ENCODE measurements at regions not wholly inside any gene's neighbourhood (a gene's known extent, or its start where the extent isn't known, plus 50 kb on each side); places are given as distances from the start of the nearest gene placed in this dataset.

DNA sequence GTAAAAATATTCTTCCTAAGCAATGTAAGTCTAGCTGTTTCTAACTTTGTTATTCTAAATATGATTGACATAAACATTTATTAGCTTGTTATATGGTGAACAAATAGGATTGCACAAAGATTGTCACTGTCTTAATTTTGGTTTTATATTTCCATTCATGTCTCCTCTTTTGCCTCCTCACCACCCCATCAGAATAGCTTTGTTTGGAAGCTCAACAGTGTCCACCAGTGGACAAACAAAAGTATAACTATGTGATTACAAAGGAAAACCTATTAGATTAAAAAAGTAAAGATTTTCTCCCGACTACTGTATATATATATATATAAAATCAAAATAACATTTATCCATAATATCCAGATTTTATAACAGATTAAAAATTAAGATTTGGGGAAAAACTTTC, 468.2 kb downstream of the ZIC3 start:
- H3K79me2 ChIP-seq (ENCODE audit: low read depth): no peaks in the 10 kb centered on the region
- H3F3A ChIP-seq (ENCODE audit: insufficient read depth, low read depth): no peaks in the 10 kb centered on the region
- H3K4me2 ChIP-seq: no peak overlapping the region
- H4K20me1 ChIP-seq (ENCODE audit: insufficient read depth): no peaks in the 10 kb centered on the region
- no peak overlapping the region for H2AFZ ChIP-seq
- ChIA-PET POLR2A (ENCODE audit: unreplicated experiment) (no interaction called here), CTCF (no interaction called here)
- DNase-seq: no peak
- no peak overlapping the region for H3K4me3 ChIP-seq
- H3K36me3 ChIP-seq (ENCODE audit: low read depth): no peaks in the 10 kb centered on the region
- H3K27me3 ChIP-seq (ENCODE audit: insufficient read depth, low read depth): no peaks in the 10 kb centered on the region
- no TSS peak for BruUV-seq (replicated peaks)
- H3K9me3 ChIP-seq (ENCODE audit: insufficient read depth, low read depth): no peaks in the 10 kb centered on the region
- intact Hi-C loops (cut with micrococcal nuclease; ENCODE audit: unreplicated experiment): no loop called here
- no peaks in the 10 kb centered on the region for H3K9me2 ChIP-seq (ENCODE audit: insufficient read depth)
- TF ChIP-seq, protein P1, sequence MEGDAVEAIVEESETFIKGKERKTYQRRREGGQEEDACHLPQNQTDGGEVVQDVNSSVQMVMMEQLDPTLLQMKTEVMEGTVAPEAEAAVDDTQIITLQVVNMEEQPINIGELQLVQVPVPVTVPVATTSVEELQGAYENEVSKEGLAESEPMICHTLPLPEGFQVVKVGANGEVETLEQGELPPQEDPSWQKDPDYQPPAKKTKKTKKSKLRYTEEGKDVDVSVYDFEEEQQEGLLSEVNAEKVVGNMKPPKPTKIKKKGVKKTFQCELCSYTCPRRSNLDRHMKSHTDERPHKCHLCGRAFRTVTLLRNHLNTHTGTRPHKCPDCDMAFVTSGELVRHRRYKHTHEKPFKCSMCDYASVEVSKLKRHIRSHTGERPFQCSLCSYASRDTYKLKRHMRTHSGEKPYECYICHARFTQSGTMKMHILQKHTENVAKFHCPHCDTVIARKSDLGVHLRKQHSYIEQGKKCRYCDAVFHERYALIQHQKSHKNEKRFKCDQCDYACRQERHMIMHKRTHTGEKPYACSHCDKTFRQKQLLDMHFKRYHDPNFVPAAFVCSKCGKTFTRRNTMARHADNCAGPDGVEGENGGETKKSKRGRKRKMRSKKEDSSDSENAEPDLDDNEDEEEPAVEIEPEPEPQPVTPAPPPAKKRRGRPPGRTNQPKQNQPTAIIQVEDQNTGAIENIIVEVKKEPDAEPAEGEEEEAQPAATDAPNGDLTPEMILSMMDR (conservative IDR thresholded peaks at IDR 0.05): 0 out of 2 replicates have a peak, but pooled peaks have one; percentile 33
- no peak for TF ChIP-seq EZH2 (IDR thresholded peaks at IDR 0.05; ENCODE audit: low read depth)
- H3K4me1 ChIP-seq (replicated peaks; ENCODE audit: insufficient read depth): no peaks in the 10 kb centered on the region
- no peak overlapping the region for H3K27ac ChIP-seq

DNA sequence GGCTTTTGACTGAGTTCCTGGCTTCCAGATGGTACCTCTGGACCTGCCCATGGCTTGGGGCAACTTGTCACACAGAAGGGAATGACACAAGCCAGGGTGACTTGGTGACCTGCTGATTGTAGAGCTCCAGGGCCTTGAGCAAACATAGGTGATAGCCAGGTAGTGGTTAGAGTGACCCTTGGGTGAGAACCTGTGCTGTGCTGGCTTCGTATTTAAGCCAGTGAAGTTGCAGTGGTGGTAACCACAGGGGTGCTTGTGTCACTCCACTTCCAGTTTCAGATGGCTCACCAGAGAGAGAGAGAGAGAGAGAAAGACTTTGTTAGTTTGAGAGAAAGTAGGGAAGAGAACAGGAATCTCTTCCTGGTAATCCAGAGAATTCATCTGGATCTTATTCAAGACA, 471.6 kb downstream of the ZIC3 start:
- no peaks in the 10 kb centered on the region for H3F3A ChIP-seq (ENCODE audit: insufficient read depth, low read depth)
- intact Hi-C loops (cut with micrococcal nuclease; ENCODE audit: unreplicated experiment): no loop called here
- no TSS peak for BruUV-seq (replicated peaks)

DNA sequence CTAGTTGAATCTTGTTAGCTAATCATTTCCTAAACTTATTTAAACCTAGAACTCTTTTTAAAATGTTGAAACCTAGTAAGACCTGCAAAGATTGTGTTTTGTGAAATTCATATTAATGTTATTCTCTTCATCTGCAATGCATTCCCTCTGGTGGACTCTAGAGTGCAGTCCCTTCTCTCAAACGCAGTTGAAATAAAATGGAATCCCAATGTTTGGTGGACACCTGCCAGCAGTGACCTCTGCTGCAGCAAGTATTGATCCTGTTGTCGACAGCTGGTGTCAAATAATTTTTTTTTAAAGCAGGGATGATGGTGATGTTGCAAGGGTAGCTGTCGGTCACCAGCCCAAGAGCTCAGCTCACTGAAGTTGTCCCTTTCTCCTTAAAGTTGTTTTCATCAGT, 492.0 kb downstream of the ZIC3 start:
- ChIA-PET POLR2A (ENCODE audit: unreplicated experiment) (no interaction called here), CTCF (no interaction called here)
- no peak for TF ChIP-seq EZH2 (IDR thresholded peaks at IDR 0.05; ENCODE audit: low read depth)
- TF ChIP-seq, protein P1 (conservative IDR thresholded peaks at IDR 0.05): no peak
- Histone ChIP-seq H3F3A (ENCODE audit: insufficient read depth, low read depth) (no peaks in the 10 kb centered on the region), H4K20me1 (ENCODE audit: insufficient read depth) (no peaks in the 10 kb centered on the region), H3K27me3 (ENCODE audit: insufficient read depth, low read depth) (no peaks in the 10 kb centered on the region), H3K9me3 (ENCODE audit: insufficient read depth, low read depth) (no peaks in the 10 kb centered on the region), H3K36me3 (ENCODE audit: low read depth) (no peaks in the 10 kb centered on the region), H3K9me2 (ENCODE audit: insufficient read depth) (no peaks in the 10 kb centered on the region), H3K27ac (no peak overlapping the region), H3K79me2 (ENCODE audit: low read depth) (no peaks in the 10 kb centered on the region), H3K4me1 (replicated peaks; ENCODE audit: insufficient read depth) (no peaks in the 10 kb centered on the region), H2AFZ (no peak overlapping the region), H3K4me2 (no peak overlapping the region), H3K4me3 (no peak overlapping the region)
- no peak for DNase-seq
- intact Hi-C loops (cut with micrococcal nuclease; ENCODE audit: unreplicated experiment): no loop called here
- BruUV-seq (replicated peaks): no TSS peak

More for the DNA sequence above, 471.6 kb downstream of the ZIC3 start:
- Histone ChIP-seq H3K36me3 (ENCODE audit: low read depth) (no peaks in the 10 kb centered on the region), H3K9me2 (ENCODE audit: insufficient read depth) (no peaks in the 10 kb centered on the region), H2AFZ (no peak overlapping the region), H3K4me1 (replicated peaks; ENCODE audit: insufficient read depth) (no peaks in the 10 kb centered on the region), H4K20me1 (ENCODE audit: insufficient read depth) (no peaks in the 10 kb centered on the region), H3K27ac (no peak overlapping the region), H3K4me3 (no peak overlapping the region), H3K4me2 (no peak overlapping the region), H3K79me2 (ENCODE audit: low read depth) (no peaks in the 10 kb centered on the region), H3K27me3 (ENCODE audit: insufficient read depth, low read depth) (no peaks in the 10 kb centered on the region), H3K9me3 (ENCODE audit: insufficient read depth, low read depth) (no peaks in the 10 kb centered on the region)
- TF ChIP-seq EZH2 (IDR thresholded peaks at IDR 0.05; ENCODE audit: low read depth): no peak
- TF ChIP-seq, protein P1 (conservative IDR thresholded peaks at IDR 0.05): no peak
- POLR2A ChIA-PET (ENCODE audit: unreplicated experiment): no interaction called here
- DNase-seq: no peak
- CTCF ChIA-PET: no interaction called here

Measured in PC-9 (cell line).